NCI-H1417 (cell line): ENCODE measurements at regions not wholly inside any gene's neighbourhood (a gene's known extent, or its start where the extent isn't known, plus 50 kb on each side); places are given as distances from the start of the nearest gene placed in this dataset.
A peak's percentile ranks its signal among the peaks of the same experiment; 100 is the strongest.

Experiments
- DNase-seq, 3 experiments: peaks; one replicate each; lab custom pipeline; 2025; lab: John Stamatoyannopoulos, UW

DNA sequence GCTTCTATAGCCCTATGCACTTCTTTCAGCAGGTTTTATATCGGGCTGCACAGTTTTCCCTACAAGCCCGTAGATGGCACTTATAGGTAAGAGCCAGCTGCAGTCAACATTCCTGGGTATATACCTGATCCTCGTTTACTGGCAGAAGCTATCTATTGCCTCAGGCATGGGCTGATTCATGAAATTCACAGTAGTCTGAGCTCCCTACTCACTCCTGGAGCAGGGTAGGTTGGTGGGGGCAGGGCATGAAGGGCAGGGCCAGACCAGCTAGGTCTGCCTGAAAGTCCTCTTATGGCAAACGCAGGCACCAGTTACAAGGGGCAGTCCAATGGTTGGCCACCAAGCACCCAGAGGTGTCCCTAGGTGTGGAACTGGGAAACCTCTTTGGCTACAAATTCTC, 345.8 kb downstream of the RPS29 start:
- no peak for DNase-seq

DNA sequence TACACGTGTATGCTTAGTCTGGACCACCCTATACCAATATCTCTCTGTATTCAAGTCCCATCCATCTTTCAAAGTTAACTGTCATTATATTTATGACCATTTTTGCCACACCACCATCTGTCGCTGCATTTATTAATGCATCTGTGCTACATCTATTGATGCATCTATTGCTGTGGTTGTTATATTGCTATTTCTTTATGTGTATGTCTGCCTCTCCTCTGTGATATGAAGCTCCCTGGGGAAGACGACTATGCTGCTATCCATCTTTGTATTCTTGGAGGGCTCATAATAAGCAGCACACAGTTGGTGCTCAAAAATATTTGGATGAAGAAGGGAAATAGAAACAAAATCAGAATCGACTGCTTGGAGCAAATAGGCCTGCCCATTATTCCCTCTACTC, 357.6 kb downstream of the RPS29 start:
- no peak for DNase-seq

DNA sequence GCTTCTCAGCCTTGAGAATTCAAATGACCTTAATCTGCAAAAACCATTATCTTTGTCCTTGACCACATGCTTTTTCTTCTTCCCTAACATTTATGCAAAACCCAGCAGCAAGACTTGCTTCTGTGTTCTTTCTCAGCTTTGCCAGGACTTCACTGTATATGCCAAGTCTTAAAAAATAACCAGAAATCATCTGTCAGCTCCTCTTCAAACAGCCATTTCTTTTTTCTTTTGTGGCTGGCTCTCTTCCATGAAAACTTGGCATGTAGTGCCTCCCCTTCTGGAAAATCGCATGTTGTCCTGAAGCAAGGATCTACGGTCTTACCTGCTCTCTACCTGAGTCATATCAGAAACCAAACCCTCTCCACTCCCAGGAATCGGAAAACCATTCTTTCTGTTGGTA, 364.9 kb downstream of the RPS29 start:
- DNase-seq = no peak

DNA sequence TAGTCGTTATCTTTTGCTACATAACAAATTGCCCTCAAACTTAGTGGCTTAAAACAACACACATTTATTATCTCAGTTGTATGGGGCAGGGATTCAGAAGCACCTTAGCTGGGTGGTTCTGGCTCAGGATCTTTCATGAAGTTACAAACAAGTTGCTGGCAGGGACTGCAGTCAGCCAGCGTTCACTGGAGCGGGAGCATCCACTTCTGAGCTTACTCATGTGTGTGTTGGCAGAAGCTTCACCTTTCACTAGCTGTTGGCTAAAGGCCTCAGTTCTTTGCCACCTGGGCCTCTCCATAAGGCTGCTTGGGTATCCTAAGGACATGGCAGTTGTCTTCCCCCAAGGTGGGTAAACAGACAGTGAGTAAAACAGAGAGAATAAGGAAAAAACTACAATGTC, 365.7 kb downstream of the RPS29 start:
- no peak for DNase-seq

DNA sequence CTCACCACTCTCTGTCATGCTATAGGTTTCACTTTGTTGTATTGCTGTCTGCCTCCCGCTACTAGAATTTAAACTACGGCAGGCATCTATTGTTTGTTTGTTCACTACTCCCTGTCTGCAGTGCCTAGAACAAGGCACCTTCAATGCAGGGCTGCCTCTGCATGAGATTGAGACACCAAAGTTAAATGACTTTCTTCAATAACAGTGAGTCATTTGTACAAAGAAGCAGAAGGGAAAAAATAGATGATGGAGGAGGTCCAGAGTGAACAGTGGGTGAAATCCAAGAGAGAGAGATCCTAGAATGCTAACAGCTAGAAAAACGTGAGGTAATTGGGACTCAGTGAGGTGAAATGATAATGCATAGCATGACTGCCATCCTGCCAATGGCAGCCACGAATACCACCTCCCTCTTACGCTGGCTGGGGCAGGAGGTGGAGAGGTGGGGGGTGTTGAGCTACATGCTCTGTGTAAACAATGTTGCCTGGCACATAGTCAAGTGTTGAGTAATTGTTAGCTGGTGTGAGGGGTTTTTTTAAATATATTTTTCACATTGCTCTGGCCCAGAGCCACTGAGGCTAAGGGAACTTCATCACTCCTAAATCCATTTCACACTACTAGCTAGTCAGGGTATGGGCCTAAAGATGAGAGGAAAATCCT, 367.6 kb downstream of the RPS29 start:
- DNase-seq = peak in 1 of 3 experiments; percentile 16

DNA sequence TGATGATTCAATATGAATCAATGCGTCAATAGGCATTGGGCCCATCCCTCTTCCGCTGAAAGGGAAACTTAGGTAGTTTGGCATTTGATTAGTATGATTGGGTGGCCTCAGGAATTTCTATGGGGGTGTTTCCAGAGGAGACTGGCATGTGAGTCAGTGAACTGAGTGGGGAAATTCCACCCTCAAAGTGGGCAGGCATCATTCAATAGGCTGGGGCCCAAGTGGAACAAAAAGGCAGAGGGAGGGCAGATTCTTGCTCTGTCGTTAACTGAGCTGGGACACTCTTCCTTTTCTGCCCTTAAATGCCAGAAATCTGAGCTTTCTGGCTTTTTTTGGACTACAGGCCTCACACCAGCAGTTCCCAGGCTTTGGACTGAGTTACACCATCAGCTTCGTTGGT, 373.5 kb downstream of the RPS29 start:
- no peak for DNase-seq

DNA sequence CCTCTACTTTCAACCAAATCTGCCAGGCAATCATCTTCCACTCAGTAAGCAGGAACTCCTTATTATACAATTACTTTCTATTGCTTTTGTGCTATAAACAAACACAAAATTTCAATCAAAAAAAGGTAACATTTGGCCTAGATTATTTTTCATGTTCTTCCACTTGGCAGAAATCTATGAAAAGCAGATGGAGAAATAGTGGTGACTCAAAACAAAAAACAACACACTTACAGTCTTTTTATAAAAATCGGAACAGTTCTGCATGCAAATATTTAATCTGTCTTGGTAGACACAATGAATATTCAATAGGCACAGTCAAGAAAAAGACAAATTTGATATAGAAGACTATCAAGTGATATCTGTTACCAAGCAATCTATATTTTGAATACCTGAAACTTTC, 376.8 kb downstream of the RPS29 start:
- DNase-seq = no peak

DNA sequence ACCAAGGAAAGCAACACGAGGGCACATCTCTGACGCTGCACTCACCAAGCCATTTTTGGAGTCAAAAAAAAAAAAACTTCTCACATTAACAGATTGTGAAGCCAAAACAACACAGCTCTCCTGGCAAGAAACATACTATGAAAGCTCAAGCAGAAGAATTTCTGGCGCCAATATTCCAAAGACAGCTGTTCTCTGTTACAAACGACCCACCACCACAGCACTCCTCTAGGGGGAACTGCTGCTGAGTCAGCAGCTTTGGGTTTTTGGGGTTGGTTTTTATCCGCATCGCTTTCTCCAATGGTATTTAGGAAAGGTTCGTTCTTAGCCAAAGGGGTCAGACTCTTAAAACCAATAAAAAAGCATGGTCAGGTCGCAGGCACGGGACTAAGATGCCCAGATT, 379.4 kb downstream of the RPS29 start:
- DNase-seq = no peak

DNA sequence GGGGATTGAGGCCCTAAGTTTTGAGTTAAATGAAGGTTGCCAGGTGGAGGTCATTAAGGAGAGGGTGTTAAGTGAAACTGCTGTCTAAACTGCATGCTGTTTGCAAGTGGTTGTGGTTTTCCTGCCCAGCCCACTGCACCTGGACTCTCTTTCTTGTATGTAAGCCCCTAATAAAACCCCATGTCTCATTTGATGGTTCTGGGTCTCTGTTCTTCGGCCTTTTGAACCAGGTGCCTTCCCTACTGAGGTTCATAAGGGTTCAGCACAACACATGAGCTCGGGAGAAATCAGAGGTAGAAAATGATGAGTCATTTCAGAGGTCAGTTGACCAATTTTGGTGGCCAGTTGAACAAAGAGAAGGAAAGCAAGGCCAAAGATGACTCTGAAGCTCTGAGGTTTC, 382.5 kb downstream of the RPS29 start:
- no peak for DNase-seq

DNA sequence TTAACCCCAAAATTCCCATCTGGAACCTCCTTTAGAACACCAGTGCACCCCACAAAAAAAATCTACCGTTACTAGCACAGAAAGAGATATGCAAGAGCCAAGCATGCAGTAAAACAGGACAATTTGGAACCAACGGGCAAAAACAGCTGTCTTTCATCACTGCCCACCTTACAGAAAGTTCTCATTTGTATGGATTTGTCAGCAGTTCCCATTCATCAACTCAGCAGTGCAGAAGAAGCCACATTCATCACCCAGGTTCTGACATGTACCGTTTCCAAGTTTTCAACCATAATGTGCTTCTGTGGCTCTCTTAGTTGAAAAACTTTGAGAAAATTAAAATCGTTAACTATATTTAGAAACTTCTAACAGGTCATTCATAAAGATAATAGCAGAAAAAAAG, 387.0 kb downstream of the RPS29 start:
- no peak for DNase-seq

DNA sequence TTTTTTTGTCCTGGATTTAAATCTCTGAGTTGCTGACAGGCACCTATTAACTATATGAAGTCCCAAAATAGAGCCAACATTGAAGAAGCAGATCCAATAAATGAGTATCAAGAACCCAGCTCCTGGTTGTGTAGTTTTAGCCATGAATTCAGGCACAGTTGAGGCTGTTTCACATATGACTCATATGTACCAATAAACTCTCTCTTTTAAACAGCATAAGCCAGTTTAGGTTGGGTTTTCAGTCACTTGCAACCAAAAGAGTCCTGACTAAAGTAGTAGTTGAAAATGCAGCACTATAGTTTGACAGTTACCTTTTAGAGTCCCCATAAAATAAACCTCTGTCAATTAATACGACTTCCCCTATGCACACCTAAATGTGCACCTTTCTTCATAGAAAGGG, 389.9 kb downstream of the RPS29 start:
- no peak for DNase-seq

DNA sequence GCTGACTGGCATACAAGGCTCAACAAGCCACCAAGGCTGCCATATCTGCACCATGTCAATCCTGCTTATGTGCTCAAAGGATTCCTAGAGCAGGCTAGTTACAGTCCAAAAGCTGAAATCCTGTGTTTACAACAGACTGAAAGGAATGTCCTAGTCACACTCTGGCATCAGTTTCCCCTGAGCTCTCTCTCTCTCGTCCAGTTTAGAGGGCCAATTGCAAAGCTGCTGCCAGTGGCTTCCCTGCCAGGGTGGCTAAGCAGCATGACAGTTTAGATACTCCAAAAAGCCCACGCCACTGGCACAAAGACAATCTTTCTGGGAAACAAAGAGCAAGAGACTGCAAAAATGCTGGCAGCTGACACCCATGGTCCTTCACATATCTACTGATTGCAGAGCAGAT, 392.1 kb downstream of the RPS29 start:
- DNase-seq = no peak

DNA sequence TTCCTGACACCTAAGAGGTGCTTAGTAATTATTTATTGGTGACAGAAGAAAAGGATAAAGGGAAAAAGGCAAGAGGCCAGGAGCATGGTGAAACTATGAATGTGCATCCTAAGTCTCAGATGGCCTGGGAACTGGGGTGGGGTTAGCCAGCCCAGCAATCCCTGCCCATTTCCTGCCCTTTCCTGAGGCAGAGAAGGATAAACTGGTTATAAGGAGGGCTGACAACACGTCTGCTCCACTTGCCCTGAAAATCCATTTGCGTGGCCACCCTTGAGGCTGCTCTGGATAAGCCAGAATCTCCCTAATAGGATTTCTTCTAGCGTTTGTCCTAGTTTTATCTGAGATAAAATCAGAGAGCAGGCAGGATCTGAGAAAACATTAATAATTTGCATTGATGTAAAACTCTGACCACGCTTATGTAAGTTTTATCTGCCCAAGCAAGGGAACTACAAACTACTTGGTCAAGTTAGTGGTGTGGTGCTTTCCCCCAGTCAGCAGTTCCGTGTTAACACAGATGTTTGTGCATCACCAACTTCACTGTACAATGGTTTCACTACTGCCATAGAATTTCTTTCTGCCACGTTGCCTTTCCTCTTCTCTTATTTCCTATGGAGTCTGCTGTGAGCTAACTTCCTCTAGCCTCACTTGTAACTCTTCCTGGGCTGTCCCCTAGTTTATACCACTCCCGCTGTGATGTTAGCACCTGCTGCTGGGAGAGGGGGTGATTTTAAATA, 392.7 kb downstream of the RPS29 start:
- DNase-seq = no peak

DNA sequence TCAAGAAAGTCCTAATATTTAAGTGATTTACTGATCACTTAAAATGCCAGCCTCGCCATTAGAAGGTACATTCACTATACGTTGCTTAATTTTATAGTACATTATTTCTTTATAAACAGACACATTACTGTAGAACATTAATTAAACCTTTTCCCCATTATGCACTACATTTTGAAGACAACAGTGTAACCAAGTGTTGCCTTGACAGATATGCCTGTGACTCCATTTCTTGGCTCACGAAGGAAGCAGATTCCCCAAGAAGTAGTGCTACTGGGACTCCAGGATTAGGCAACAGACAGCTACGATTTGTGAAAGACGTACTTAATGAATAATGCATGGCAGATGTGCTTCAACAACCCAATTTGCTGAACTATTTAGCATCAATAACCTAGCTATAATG, 394.8 kb downstream of the RPS29 start:
- no peak for DNase-seq

DNA sequence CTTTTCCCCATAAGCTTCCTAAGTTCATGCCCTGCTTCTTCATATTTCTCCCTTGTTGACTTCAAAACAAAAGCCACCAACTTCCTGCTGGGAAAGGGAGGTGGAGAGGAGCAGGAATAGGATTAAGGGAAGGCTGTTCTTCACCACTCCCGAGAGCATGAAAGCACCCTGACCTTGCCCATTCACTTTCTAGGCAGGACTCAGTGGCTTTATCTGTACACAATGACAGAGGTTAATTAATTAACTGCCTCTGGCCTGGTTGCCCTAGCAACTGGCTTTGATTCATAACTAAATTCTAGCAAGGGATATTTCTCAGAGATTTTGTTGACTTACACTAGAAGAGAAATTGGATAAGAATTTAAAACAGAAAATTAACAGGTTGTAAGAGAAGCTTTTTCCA, 396.8 kb downstream of the RPS29 start:
- DNase-seq = peak in 1 of 3 experiments; percentile 4

DNA sequence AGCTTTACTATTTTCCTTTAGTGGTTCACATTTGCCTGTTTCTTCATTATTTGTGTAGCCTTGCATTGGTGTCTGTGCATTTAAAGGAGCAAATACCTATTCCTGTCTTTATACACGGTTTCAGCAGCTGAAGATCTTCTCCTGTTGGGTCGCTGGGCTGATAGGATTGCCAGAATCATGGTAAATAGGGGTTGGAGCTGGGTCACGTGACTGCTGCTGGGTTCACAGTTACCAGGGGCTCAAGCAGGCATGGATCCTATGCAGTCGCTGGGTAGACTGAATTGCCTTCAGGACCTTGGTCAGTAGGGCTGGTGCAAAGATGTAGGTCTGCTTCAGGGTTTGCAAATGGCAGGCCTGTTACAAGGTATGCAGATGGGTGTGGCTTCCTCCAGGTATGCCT, 398.4 kb downstream of the RPS29 start:
- DNase-seq = no peak

DNA sequence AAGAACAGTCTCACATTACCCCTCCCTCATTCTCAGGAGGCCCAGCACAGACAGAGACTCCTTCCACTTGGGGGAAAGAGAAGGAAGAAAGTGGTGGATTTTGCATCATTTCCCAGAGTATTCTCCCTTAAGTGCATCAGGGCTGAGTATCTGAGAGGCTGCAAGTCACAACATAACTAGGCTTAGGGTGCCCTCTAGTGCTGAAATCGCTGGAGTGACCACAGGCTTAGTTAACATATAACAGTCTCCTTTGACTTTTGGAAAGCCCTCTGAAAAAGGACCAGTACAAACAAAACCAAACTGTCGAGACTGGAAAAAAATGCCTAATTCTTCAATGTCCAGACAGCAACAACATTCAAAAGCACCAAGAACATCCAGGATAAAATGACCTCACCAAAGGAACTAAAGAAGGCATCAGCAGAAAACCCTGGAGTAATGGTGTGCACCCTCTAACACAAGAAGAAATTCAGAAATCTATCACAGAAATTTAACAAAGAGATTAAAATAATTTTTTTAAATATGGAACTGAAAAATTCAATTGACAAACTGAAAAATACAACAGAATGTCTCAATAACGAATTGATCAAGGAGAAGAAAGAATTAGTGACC, 412.3 kb downstream of the RPS29 start:
- peak; percentile 56 to 84 (median 71) for DNase-seq

DNA sequence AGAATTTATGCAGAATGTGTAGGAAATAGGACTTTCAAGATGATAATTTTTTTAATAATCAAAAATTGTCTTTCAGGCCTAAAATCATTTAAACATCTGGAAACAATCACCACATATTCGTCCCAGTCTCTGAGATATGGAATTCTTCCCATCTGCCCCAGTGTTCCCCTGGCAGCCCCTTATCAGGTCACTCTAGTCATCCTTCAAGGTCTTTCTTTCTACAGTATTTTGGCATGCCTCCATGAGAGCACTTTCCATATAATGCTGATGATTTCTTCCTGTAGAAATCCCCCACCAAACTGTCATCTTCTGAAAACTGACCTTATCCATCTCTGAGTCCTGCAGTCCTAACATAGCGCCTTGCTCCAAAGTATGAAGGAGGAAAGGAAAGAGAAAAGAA, 422.1 kb downstream of the RPS29 start:
- no peak for DNase-seq

DNA sequence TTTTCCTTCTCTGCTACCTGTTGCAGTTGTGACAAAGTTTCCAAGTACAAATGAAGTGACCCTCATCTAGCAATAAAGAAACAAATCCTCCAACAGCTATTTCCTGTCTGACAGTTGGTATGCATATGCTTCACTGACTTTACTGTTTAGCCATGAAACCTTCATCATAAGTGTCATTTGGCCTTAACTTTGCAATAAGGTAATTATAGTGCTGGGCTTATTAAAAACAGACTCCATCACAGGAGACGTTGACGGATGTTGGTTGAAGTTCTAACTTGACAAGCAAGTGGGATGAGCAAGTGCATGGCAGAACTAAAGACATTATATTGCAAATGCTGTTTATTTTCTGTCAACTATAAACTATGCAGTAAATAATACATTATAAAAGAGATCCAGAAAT, 425.2 kb downstream of the RPS29 start:
- no peak for DNase-seq

DNA sequence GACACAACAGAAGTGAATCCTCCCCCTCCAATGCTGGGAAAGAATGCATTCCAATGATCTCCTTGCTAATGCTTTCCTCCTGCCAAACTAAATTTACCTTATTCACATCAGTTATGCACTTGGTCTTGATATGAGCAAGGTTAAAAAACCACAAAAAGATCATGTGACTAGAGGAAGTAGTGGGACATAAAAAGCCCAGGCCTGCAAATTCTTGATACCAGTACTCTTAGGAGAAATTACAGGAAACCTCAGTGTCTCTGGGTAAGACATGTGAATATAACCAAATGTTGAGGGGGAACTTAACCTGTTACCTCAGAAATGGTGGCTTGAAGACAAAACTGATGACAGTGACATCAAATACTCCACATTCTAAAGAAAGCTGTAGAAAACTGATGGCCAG, 427.1 kb downstream of the RPS29 start:
- DNase-seq = no peak

DNA sequence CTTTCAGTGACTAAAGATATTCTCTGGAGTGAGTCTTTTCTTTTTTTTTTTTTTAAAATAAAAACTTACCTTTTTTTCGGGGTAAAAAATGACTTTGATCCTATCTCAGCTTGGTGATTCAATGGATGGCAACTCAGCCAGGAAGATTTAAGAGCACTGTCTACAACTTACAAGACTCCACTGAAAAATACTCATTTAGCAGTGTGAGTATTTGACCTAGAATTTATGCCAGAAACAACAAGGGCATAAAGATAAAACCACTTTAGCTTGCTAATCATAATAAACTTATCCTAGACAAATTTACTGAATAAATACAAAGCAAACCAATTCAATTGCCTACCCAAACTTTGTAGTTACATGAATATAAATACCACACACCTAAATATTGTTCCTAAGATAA, 446.6 kb downstream of the RPS29 start:
- DNase-seq = no peak

DNA sequence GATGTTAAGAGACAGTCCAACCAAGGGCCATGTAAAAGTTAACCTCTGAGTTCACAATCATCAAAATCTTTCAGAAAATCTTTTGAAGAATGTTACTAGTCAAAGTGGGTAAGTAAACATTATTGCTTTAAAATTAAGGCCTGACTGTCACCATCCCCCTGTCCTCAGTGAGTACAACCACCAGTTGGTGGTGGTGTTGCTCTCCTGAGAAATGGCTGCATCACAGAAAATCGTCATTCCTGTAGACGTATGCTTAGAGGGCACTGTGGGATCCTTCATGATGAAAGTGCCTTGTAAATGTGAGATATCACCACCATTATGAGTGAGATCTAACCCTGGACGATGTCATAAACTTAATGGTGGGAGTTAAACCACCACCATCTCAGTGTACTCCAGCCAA, 451.2 kb downstream of the RPS29 start:
- DNase-seq = no peak

DNA sequence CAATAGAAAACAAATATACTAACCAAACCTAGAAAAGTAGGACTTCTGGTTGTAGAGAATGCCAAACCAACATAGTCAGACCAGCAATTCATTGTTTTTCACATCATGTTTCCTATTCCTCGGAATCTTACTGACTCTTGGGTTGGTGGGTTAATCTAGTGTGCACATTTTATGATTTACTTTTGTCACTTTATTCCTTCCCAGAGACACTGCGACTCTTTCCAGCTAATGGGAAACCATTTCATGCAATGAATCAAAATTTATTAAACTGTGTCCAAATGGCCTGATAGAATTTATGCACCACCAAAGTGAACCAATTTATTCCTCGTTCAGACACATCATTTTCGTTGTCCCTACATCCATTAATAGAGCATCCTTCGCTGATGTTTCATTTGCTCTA, 464.9 kb downstream of the RPS29 start:
- no peak for DNase-seq
